H1 (cell line): ENCODE measurements at regions not wholly inside any gene's neighbourhood (a gene's known extent, or its start where the extent isn't known, plus 50 kb on each side); places are given as distances from the start of the nearest gene placed in this dataset.

Source experiments
- CTCF ChIA-PET: fragments of 300-600 bp; sonication (Branson Sonifier 250); formaldehyde crosslinking; loops from one replicate; lab custom pipeline; 2021; ENCODE audit not compliant: partially characterized antibody; lab: Charles Lee
- POLR2A ChIA-PET: fragments of 300-600 bp; sonication (Branson Sonifier 250); formaldehyde crosslinking; loops from one replicate; lab custom pipeline; 2021; ENCODE audit warnings: inconsistent platforms; ENCODE audit not compliant: partially characterized antibody; lab: Charles Lee
- DNase-seq, 2 experiments: peaks; one replicate each; pipeline versions ENCODE4 v3.0.0 to v3.0.0-alpha.2; 2010 to 2022; ENCODE audit warnings: low spot score in 2 of 2, low read depth in 1 of 2, mixed read lengths in 1 of 2
- FAIRE-seq: peaks from 2 replicates; lab custom pipeline; 2011; peaks lifted over from hg19 to GRCh38; lab: Jason Lieb, UNC
- H2AFZ ChIP-seq: 2 replicates; pipeline ENCODE4 v1.8.1; 2012; ENCODE audit warnings: low read length, inconsistent platforms
- H2AK5ac ChIP-seq: 2 replicates; pipeline ENCODE4 v1.6.1; 2013; ENCODE audit warnings: low read depth, low read length
- H2BK120ac ChIP-seq: replicated peaks from 2 replicates; pipeline ENCODE3; 2013; ENCODE audit warnings: low read depth, low read length, inconsistent platforms
- H2BK12ac ChIP-seq: 2 replicates; pipeline ENCODE4 v1.6.1; 2013; ENCODE audit warnings: low read depth, low read length
- H2BK15ac ChIP-seq: 2 replicates; pipeline ENCODE4 v1.6.1; 2013; ENCODE audit warnings: low read length
- H2BK20ac ChIP-seq: 2 replicates; pipeline ENCODE4 v1.6.1; 2013; ENCODE audit warnings: low read length
- H2BK5ac ChIP-seq: 2 replicates; pipeline ENCODE4 v1.6.1; 2013; ENCODE audit warnings: low read depth, low read length
- H3K14ac ChIP-seq: 2 replicates; pipeline ENCODE4 v1.6.1; 2013; ENCODE audit warnings: inconsistent platforms; ENCODE audit not compliant: insufficient read length
- H3K18ac ChIP-seq: 2 replicates; pipeline ENCODE4 v1.6.1; 2013; ENCODE audit warnings: low read length; ENCODE audit errors: extremely low read depth
- H3K23ac ChIP-seq: 2 replicates; pipeline ENCODE4 v1.6.1; 2013; ENCODE audit warnings: inconsistent platforms; ENCODE audit not compliant: insufficient read length
- H3K23me2 ChIP-seq: 2 replicates; pipeline ENCODE4 v1.6.1; 2013; ENCODE audit warnings: low read depth, low read length
- H3K27ac ChIP-seq: 2 replicates; pipeline ENCODE4 v1.6.1; 2011; ENCODE audit warnings: low read depth, low read length, inconsistent platforms
- H3K27me3 ChIP-seq, 4 experiments: replicated peaks in 1 of 4; 1 replicate in 1 of 4; 2 replicates in 3 of 4; pipeline versions ENCODE4 v1.6.1 to v1.8.1; 2011 to 2013; ENCODE audit warnings: low read length in 3 of 4, mild to moderate bottlenecking in 3 of 4, inconsistent platforms in 2 of 4, mixed read lengths in 2 of 4, moderate library complexity in 1 of 4; ENCODE audit not compliant: control insufficient read depth in 3 of 4, insufficient read depth in 3 of 4; ENCODE audit errors: extremely low read depth in 1 of 4
- H3K36me3 ChIP-seq, 4 experiments: 2 replicates each; pipeline versions ENCODE4 v1.6.1 to v1.8.1; 2011 to 2013; ENCODE audit warnings: mild to moderate bottlenecking in 4 of 4, low read length in 3 of 4, moderate library complexity in 2 of 4, control low read depth in 1 of 4, inconsistent platforms in 1 of 4; ENCODE audit not compliant: insufficient read depth in 4 of 4, control insufficient read depth in 2 of 4
- H3K4ac ChIP-seq: replicated peaks from 2 replicates; pipeline ENCODE3; 2013; ENCODE audit warnings: low read length, low read depth, mixed read lengths, inconsistent platforms; ENCODE audit not compliant: insufficient read length
- H3K4me1 ChIP-seq, 4 experiments: replicated peaks in 1 of 4; 1 replicate in 1 of 4; 2 replicates in 3 of 4; pipeline versions ENCODE4 v1.6.1 to v1.8.1; 2011 to 2013; ENCODE audit warnings: low read length in 3 of 4, inconsistent platforms in 2 of 4, mixed read lengths in 1 of 4; ENCODE audit not compliant: insufficient read depth in 4 of 4, control insufficient read depth in 3 of 4
- H3K4me2 ChIP-seq, 2 experiments: 2 replicates each; pipeline versions ENCODE4 v1.6.1 to v1.8.1; 2011 to 2013; ENCODE audit warnings: low read depth in 2 of 2, low read length in 2 of 2, control low read depth in 1 of 2, inconsistent platforms in 1 of 2, mild to moderate bottlenecking in 1 of 2; ENCODE audit not compliant: insufficient read depth in 1 of 2
- H3K4me3 ChIP-seq, 4 experiments: fragments of 200-600, 300-600 bp in 1 of 4; sonication (generic), shearing (Covaris generic), sonication (Bioruptor Twin) in 1 of 4; 2 replicates each; pipeline versions ENCODE4 v1.5.1 to v1.8.1; 2011 to 2016; ENCODE audit warnings: low read length in 4 of 4, low read depth in 3 of 4, control low read depth in 2 of 4, inconsistent platforms in 2 of 4, mild to moderate bottlenecking in 2 of 4, mixed read lengths in 1 of 4, moderate library complexity in 1 of 4; ENCODE audit not compliant: insufficient read depth in 2 of 4; ENCODE audit errors: extremely low read depth in 1 of 4
- H3K56ac ChIP-seq: replicated peaks from 2 replicates; pipeline ENCODE3; 2013; ENCODE audit warnings: low read depth, mild to moderate bottlenecking, mixed read lengths, low read length, inconsistent platforms; ENCODE audit not compliant: insufficient read length
- H3K79me1 ChIP-seq: 2 replicates; pipeline ENCODE4 v1.6.1; 2013; ENCODE audit warnings: low read depth, low read length, control low read depth
- H3K79me2 ChIP-seq, 2 experiments: 2 replicates each; pipeline versions ENCODE4 v1.6.1 to v1.8.1; 2012 to 2013; ENCODE audit warnings: low read length in 2 of 2, mild to moderate bottlenecking in 2 of 2, inconsistent platforms in 1 of 2; ENCODE audit not compliant: insufficient read depth in 2 of 2, control insufficient read depth in 1 of 2
- H3K9ac ChIP-seq, 4 experiments: replicated peaks in 1 of 4; 1 replicate in 1 of 4; 2 replicates in 3 of 4; pipeline versions ENCODE4 v1.6.1 to v1.8.1; 2011 to 2013; ENCODE audit warnings: low read depth in 3 of 4, low read length in 3 of 4, control low read depth in 2 of 4, mild to moderate bottlenecking in 2 of 4, moderate library complexity in 2 of 4, inconsistent platforms in 1 of 4; ENCODE audit errors: extremely low read depth in 1 of 4
- H3K9me3 ChIP-seq, 2 experiments: 2 replicates each; pipeline versions ENCODE4 v1.6.1 to v1.8.1; 2012 to 2013; ENCODE audit warnings: mild to moderate bottlenecking in 2 of 2, moderate library complexity in 2 of 2, control low read depth in 1 of 2, inconsistent platforms in 1 of 2, low read depth in 1 of 2, low read length in 1 of 2, mixed read lengths in 1 of 2; ENCODE audit not compliant: insufficient read depth in 2 of 2
- H4K20me1 ChIP-seq, 2 experiments: replicated peaks in 1 of 2; 2 replicates each; pipeline versions ENCODE3 to v1.8.1; 2011 to 2013; ENCODE audit warnings: inconsistent platforms in 2 of 2, low read length in 2 of 2, mild to moderate bottlenecking in 1 of 2; ENCODE audit not compliant: insufficient read depth in 2 of 2, control insufficient read depth in 1 of 2
- H4K5ac ChIP-seq: 2 replicates; pipeline ENCODE4 v1.6.1; 2013; ENCODE audit warnings: low read length, low read depth, mixed read lengths, inconsistent platforms; ENCODE audit not compliant: insufficient read length
- H4K8ac ChIP-seq: 2 replicates; pipeline ENCODE4 v1.8.0; 2013; ENCODE audit warnings: mild to moderate bottlenecking, moderate library complexity, low read length, inconsistent platforms; ENCODE audit not compliant: insufficient read depth; ENCODE audit errors: extremely low read depth
- H4K91ac ChIP-seq: replicated peaks from 2 replicates; pipeline ENCODE3; 2013; ENCODE audit warnings: low read length, mixed read lengths, inconsistent platforms; ENCODE audit not compliant: insufficient read length
- CEBPB ChIP-seq: IDR thresholded peaks from 2 replicates; pipeline ENCODE4 v1.6.1; 2012; ENCODE audit warnings: low read depth, low read length
- HDAC6 ChIP-seq: IDR thresholded peaks from one replicate; pipeline ENCODE4 v1.7.1; 2012; ENCODE audit warnings: low read depth, mild to moderate bottlenecking, inconsistent platforms, low read length, moderate library complexity
- MAFK ChIP-seq: IDR thresholded peaks from 2 replicates; pipeline ENCODE4 v1.6.1; 2012; ENCODE audit warnings: low read depth, mild to moderate bottlenecking, improper control_type of control experiment, low read length
- NRF1 ChIP-seq: IDR thresholded peaks from 2 replicates; pipeline ENCODE4 v1.6.1; 2011; ENCODE audit warnings: mild to moderate bottlenecking, low read depth, low read length, improper control_type of control experiment
- POLR2AphosphoS5 ChIP-seq: IDR thresholded peaks from 2 replicates; pipeline ENCODE4 v1.6.1; 2011; ENCODE audit warnings: low read depth, low read length
- SP2 ChIP-seq: IDR thresholded peaks from 2 replicates; pipeline ENCODE4 v1.6.1; 2012; ENCODE audit warnings: mild to moderate bottlenecking, low read length, inconsistent platforms
- SP4 ChIP-seq: IDR thresholded peaks from 2 replicates; pipeline ENCODE4 v1.6.1; 2012; ENCODE audit warnings: low read length, inconsistent platforms
- TBP ChIP-seq: IDR thresholded peaks from 2 replicates; pipeline ENCODE4 v1.6.1; 2011; ENCODE audit warnings: low read depth, low read length, improper control_type of control experiment
- TEAD4 ChIP-seq: IDR thresholded peaks from 2 replicates; pipeline ENCODE4 v1.6.1; 2012; ENCODE audit warnings: low read depth, low read length, inconsistent platforms, mixed read lengths
- YY1 ChIP-seq: IDR thresholded peaks from 2 replicates; pipeline ENCODE4 v1.6.1; 2011; ENCODE audit warnings: low read depth, mild to moderate bottlenecking, low read length
- WGBS, 2 experiments: shearing (Covaris generic) in 1 of 2; methylation state at CpG; one replicate each; pipeline versions ENCODE4 v1.1.6 to v1.1.7; 2013 to 2015; ENCODE audit warnings: low lambda C conversion rate in 2 of 2, mixed read lengths in 2 of 2, inconsistent platforms in 1 of 2, low coverage in 1 of 2, missing lambda C conversion rate in 1 of 2; ENCODE audit not compliant: insufficient replicate concordance in 2 of 2, insufficient coverage in 1 of 2, insufficient read length in 1 of 2; ENCODE audit errors: extremely low coverage in 1 of 2, missing lambda C conversion rate in 1 of 2; 5-methylcytosine and 5-hydroxymethylcytosine counted together

DNA sequence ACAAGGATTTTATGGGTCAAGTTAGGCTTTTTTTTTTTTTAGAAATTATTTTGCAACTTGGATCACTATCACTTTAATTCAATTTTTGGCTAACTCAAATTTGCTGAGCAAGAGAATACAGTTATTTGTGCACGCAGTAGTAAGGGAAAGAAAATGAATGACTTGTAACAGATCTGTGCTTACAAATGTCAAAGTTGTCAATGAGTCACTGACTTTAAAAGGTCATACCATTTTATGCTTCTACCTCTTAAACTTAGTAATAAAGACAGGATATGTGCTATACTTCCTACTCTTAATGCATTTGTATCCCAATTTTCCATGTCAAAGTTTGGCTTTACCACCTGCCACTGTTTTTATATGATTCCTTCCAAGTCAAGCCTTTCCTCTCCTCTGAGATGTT lies 131.1 kb upstream of the FBXO33 start:
- ChIA-PET CTCF (interaction anchor here (0.6 kb wide), 1 partner anchor 876 kb away, joined by 3 read pairs; no protein-coding TSS in a partner anchor), POLR2A (no interaction called here)
- Histone ChIP-seq H3K4me3 (no peak overlapping the region), H3K23ac (no peak overlapping the region), H3K27ac (no peak overlapping the region), H3K27me3 (no peaks in the 10 kb centered on the region), H3K4me2 (no peak overlapping the region), H3K23me2 (no peaks in the 10 kb centered on the region), H3K4me1 (no peaks in the 10 kb centered on the region), H2BK15ac (no peak overlapping the region), H4K91ac (no peak overlapping the region), H3K36me3 (no peaks in the 10 kb centered on the region), H2BK120ac (no peak overlapping the region), H2BK12ac (no peak overlapping the region), H3K79me2 (no peaks in the 10 kb centered on the region), H2BK20ac (no peak overlapping the region), H3K18ac (no peak overlapping the region), H3K14ac (no peak overlapping the region), H3K56ac (no peak overlapping the region), H3K9ac (no peak overlapping the region), H2BK5ac (no peak overlapping the region), H3K4ac (no peak overlapping the region), H4K8ac (no peak overlapping the region), H3K9me3 (peaks cover 0 to 6% of the 10 kb centered on the region in 2 experiments; a peak in 1 of 4 replicates), H4K20me1 (no peaks in the 10 kb centered on the region), H2AK5ac (no peak overlapping the region), H3K79me1 (no peaks in the 10 kb centered on the region), H4K5ac (no peak overlapping the region), H2AFZ (no peak overlapping the region)
- no peak for FAIRE-seq
- DNase-seq, result no peak
- WGBS, 2 experiments, result 95% methylated on average over 1 of the region's 1 CpG; no CpG with 5 or more reads in 1 of the 2 experiments
- TF ChIP-seq SP4 (no peak), YY1 (no peak), MAFK (no peak), SP2 (no peak), NRF1 (no peak), TEAD4 (no peak), TBP (no peak), POLR2AphosphoS5 (no peak), CEBPB (no peak), HDAC6 (no peak)
